GM21367 (cell line): ENCODE measurements at regions not wholly inside any gene's neighbourhood (a gene's known extent, or its start where the extent isn't known, plus 50 kb on each side); places are given as distances from the start of the nearest gene placed in this dataset.

Source experiments
- ATAC-seq: cut with Tn5 transposase; IDR thresholded peaks from one replicate; pipeline ENCODE4 v1.9.1; 2021; ENCODE audit not compliant: unreplicated experiment

DNA sequence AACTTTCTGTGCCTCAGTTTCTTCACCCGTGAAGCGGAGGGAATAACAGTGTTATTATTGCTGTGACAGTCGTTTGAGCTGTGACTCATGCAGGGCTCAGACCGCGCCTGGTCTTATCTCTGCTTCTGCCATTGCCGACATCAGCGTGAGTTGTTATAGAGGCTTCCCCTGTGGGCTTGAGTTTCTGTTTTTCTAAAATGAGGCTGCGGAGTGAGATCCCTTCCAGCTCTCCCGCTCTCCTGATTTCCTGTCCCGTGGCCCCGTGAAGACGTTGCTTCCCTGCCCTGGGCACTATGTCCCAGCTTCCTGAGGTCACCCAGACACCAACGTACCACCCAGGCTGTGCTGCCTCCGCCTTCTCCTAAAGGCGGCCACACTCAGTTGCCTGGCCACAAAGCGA lies 278.5 kb downstream of the BMP7 start:
- ATAC-seq, result no peak

DNA sequence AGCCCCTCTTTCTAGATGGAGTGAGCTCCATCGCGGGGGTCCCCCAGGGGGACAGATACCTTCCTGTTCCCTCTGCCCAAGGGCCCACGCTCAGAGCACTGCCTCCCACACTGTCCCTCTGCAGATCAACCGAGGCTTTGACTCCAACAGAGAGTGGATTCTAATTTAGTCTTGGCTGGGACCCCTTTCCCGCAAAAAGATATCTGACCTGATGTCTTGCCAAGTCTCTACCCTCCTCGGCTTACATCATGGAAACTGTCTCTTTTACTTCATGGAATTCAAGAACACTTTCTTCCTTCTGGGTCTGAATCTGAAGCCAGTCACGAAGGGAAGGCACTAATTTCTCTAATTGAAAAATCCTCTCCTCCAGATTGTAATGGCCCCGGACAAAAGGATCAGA lies 278.0 kb downstream of the BMP7 start:
- ATAC-seq, result no peak

DNA sequence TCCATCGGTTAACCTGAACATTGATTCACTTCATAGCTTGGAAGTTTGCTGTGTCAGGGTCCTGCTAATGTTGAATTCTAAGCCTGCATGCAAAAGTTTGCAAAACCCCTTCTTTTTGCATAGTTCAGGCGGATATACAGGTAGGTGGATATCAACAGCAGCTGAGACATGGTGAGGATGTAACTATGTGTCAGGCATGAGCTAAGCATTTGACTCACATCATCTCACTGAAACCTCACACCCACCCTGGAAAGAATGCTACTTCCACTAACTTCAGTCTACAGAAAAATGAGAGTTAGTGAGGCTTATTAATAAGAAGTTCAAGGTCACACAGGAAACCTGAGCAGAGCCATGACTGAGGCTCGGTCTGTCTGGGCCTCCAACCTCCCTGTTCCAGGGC lies 276.9 kb downstream of the BMP7 start:
- ATAC-seq, result no peak

DNA sequence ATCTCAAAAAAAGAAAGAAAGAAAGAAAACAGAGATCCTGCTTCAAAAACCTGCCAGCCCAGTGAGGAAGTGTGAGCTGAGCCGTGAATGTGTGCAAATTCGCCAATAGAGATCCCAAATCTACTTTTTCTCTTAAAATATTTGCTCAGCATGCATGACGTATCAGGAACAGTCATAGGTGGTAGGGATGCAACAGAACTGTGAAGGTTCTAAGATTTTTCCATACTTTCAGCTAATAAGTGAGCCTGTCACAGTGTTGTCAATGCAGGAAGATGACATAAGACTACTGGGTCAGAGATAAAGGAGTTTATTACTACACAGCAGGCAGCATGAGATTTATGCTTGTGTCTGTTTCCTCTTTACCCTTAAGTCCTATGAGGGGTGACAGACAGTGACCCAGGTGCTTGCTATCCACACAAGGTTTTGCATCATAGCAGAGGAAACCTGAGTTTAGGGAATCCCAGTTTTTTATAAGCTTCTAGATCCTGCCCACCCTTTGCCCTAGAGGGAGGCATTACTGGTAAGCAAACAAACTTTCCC lies 273.4 kb downstream of the BMP7 start:
- ATAC-seq, result no peak

DNA sequence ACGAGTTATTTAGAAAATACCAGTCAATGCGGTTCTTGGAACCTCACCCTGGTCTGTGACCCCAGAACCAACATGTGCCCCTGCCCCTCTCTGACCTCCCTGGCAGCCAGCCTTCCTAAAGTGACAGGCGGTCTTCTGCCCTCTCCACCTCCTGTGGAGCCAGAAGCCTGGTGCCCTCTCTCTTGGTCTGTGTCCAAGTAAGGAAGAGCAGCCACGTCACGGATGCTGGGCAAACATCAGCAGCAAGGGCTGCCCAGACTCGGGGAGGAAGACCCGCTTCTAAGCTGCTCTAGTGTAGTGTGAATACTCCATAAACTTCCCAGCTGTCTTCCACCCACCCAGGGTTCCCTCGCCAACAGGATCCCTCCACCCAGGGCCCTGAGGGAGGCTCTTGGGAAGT lies 272.4 kb downstream of the BMP7 start:
- no peak for ATAC-seq

DNA sequence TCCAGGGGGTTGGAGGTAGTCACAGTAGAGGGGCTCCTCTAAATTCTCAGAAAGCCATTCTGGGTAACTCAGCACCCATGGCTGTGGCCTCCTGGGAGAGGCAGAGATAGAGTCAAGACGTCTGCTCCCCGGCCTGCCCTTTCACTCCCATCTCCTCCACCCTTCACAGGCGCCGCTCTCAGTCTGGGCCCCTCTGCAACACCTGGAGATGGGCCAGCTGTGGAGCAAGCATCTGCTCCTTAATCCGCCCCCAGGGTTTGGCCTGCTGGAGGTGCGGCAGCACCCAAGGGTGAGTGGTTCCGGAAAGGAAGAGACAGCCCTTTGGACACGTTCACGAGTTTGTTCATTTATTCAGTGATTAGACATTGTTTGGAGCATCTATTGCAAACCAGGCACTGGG lies 271.3 kb downstream of the BMP7 start:
- ATAC-seq, result no peak

DNA sequence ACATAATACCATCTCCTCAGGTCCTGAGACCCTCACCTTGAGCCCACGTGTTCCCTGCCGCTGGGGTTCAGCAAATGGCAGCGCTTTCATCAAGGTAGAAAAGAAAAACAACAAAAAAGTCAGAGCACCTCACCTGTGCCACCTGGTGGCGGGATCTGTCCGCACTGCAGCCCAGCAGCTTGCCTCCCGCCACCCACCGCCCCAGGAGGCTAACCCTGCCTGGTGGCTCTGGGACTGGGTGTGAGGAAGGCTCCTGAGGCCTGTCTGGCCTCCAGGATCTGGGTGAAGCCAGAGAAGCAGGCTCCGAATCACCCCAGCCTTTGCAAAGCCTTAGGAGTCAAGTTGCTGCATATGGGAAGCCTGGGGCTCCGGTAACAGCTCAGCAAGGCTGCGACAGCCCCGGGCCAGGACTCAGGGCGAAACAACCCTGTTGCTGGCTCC lies 270.8 kb downstream of the BMP7 start:
- ATAC-seq, result no peak

DNA sequence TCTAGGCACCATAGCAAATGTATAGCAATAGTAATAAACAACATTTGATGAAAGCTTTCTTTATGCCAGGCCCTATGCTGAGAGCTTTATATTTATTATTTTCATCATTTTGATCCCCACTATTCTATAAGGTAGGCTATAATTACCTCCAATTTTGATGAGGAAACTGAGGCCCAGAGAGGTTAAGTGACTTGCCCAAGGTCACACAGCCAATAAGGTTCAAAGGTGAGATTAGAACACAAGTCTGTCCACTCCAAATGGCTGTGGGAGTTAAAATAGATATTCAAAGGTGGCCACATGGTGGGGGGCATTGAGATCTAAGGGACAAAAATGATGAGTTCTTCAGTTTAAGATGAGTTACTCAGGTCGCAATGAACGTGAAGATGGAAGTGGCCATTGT lies 269.9 kb downstream of the BMP7 start:
- ATAC-seq, result no peak

DNA sequence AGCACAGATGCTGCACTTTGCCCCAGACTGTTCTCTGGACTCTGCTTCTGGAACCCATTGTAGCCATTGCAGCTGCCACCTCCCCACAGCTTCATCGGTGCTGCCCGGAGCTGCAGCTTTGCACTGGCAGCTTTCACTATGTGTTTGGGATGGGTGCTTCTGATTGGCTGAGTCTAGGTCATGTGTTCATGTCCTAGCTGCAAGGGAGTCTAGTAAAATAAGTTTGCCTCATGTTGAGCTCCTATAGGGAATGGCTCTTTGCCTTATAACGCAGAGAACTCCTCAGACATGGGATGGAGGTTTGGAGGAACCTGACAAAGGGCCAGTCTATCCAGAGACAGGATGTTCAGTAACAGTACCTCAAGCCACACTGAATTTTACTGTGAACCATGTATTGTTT lies 268.0 kb downstream of the BMP7 start:
- no peak for ATAC-seq

DNA sequence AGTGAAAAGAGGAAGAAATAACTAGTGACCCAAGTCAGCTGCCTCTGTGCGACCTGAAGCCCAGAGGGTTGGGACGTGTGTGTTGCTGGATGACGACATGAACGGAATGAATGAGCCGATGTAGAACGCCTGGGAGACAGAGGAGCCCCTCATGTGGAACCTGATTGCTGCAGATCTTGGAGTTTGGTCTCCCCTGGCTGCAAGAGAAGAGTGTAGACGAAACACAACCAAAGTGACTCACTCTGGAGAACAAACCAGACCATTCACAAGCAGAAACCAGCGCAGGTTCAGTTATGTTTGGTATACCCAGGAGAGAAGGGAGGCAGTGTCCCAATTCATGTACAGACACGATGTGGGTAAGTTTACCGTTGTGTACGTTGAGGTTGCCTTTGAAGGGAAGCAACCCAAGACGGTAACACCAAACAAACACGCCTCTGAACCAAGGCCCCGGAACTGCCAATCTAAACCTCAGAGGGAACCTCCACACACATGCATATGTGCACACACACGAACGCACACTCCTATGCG lies 265.9 kb downstream of the BMP7 start:
- no peak for ATAC-seq

DNA sequence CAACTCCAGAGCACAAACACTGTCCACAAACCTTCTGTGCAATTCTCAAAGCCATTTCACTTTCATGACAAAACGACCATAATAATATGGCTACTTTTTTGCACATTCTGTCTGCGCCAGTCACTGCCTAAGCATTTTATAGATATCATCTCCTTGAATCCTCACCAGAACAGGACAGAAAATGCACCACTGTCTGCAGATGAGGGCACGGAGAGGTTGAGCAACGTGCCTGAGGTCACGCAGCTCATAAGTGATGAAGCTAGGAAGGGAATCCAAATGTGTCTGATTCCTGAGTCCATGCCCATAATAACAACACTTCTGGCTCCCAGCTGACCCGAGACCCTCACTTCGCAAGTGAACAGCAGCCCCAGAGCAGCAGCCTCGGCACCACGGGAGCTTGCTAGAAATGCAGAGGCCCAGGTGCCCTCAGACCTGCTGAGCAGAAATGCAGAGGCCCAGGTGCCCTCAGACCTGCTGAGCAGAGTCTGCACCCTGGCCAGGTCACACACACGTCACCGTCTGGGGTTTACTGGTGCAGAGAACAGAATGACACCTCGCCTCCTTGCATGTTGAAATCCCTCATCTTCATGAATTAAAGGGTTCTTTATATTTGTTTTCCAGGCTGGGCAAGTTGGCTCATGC lies 265.2 kb downstream of the BMP7 start:
- no peak for ATAC-seq

DNA sequence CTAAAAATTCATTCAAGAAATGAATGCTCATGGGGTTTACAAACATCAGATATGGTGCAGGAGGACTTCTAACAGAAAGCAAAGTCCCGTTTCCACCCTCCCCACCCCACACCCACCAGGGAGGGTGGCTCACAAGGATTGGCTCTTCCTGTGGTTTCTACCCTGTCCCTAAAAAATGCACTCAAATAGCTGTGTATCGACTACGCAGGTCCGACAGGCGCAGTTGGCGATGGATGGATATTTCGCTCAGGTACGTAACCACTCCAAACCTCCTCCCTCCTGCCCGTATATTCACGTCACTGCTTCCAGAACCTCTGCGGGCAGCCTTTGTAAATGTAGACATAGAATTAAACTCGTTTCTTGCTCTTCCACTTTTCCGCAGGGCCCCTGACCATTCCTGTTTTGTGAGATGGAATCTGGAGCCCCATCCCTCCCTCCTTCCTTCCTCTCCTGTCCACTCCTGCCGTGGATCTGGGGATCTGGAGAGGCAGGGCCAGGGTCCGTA lies 264.3 kb downstream of the BMP7 start:
- ATAC-seq, result no peak

DNA sequence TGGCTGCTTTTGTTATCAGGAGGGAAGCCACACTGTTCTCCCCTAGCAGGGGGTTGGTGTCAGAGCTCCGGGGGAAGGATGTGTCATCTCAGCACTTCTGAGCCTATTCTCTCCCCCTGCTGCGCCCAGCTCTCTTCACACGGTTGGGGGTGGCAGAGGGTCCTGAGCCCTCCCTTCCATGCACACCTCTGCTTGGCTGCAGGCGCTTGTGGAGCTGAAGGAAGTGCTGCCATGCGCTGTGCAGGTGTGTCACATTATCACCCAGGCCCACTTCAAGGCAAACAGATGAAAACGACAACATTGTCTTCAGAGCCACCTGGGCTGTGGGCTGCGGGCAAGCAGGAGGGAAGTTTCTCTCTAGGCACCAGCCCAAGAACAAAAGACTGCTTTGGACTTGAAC lies 263.4 kb downstream of the BMP7 start:
- no peak for ATAC-seq

DNA sequence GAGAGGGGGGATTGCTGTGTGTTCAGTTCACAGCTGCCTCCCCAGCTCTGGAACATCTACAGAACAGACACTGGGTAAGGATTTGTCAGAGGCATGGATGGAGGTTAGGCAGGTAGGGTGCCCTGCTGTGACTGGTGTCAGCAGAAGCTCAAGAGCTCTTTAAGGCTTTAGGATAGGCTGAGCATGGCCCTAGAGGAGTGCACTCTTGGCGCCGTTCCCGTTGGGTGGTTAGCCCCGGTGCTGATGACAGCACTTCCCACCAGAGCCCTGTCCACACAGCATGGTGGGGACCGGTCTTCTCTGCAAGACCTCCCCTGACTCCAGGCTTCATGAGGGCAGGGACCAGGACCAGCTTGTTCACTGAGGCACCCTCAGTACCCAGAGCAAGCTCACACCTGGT lies 262.0 kb downstream of the BMP7 start:
- ATAC-seq, result no peak

DNA sequence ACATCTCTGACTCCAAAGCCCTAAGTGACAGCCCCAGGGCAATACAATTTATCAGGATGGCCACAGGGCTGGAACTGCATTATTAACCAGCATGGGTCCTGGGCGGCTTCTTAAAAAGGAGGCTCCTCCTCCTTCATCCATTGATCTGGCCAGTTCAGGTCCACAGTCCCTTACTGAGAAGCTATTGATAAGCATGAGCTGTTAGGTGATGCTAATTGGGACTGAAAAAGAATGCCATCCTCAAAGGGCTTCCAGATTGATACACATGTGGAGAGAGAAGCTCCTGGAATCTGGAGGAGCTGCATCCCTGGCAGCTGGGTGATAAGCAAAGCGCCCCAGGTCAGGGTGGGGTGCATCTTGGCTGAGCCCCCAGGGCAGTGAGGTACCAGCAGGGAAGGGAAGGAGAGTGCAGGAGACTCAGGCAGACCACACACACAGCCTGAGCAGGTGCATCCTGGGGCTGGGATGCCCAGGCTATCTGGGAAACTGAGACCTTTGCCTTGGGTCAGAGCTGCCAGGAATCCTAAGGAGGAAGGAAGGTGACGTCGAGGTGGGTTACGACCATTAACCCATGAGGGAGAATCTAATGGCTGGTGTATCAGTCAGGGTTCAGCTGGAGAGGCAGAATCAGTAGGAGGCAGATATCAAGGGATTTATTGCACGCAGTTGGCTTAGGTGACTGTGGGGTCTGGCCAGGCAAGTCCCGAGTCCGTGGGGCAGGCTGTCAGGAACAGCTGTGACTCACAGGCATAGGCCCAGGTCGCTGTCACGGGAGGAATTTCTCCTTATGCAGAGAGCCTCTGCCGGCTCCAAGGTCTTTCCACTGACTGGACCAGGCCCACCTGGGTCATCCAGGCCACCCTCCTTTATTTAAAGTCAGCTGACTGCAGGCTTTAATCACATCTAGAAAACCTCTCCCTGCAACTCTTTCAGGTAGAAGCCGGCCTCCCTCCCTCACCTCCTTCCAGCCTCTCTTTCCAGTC lies 261.2 kb downstream of the BMP7 start:
- no peak for ATAC-seq

DNA sequence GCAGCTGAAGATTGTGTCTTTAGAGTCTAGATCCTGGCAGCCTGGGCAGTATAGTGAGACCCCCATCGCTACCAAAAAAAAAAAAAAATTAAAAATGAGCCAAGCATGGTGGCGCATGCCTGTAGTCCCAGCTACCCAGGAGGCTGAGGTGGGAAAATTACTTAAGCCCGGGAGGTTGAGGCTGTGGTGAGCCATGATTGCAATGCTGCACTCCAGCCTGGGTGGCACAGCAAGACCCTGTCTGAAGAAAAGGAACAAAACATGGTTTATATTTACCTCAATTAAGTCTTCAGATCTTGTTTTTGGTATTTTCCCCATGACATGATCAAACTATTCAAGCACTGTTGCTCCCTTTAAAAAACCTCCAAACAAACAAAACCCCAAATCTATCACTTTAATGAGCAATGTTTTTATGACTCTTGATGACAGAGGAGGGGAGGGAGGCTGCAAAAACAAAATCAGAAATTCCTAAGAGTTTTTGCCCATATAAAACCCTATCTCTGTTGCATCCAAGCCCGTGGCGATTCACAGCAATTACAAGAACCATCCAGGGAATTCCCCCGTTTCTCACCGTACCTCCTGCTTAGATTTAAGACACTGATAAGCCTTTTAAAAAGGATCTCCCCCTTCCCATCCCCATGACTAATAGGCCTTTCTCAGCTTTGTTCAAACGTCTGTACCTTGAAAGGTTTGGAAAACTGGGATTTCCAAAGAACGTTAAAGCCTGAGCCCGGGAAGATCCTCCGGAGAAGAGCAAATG lies 259.9 kb downstream of the BMP7 start:
- ATAC-seq, result no peak

DNA sequence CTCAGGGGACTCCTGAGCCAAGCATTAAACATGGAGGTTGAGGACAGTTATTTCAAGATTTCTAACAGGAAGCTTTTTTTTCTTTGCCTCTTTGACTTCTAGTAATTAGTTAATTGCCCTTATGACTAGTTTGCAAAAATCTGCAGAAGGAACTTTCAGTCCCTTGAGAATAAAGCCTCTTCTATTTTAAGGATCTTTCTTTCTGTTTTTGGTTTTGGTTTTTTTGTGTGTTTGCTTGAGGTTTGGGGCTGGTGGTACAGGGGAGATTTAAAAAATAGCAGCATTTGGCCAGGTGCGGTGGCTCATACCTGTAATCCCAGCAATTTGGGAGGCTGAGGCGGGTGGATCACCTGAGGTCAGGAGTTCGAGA lies 259.3 kb downstream of the BMP7 start:
- no peak for ATAC-seq

DNA sequence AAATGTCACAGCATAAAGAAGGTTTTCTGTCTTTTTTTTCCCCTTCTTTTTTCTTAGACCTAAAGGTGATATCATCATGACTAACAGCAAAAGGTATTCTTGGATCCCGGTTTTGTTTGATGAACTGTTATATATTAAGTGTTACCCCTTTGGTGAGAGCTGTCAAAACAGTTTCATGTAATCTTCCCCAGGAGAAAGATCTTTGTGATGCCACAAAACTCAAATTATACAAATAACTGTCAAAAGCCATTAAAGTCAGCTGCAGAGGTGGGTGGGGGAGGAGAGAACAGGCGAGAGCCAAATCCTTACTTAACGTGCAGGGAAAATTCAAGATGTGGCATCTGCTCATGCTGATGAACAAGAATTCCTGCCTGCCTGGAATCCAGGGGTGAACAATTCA lies 258.2 kb downstream of the BMP7 start:
- no peak for ATAC-seq

DNA sequence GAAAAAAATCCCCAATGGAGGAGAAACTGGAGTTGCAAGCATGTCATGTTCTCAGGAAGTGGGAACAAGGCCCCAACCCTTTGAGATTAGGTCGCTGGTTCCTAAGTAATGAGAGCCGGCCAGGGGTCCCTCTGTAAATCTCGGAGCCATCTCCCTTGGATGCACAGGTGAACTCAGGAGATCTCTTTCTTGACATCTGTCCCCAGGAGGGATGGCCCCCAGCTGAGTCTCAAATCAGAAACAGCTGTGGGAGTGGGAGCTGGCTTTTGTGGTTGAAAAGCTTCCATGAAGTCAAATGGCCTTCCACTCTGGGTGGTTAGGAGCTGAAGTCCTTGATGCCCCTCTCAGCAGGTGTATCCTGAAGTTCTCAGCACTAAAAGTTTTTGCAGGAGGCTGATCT lies 257.1 kb downstream of the BMP7 start:
- ATAC-seq, result no peak

DNA sequence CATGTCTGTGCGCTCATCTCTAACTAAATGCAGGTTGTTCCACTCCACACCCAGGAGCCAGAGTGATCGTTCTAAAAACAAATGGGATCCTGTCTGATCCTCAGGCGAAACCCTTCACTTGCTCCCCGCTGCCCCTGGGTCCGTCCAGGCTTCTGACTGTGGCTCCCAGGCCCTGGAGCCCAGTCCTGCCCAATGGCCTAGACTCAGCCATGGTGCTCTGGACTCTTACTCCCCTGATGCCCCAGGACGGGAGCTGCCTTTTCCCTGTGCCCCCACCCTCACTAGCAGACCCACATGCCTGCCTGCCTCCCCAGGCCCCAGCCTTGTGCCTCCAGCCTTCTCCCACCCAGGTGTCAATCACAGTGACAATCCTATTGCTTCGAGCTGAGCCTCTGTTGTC lies 256.7 kb downstream of the BMP7 start:
- no peak for ATAC-seq

DNA sequence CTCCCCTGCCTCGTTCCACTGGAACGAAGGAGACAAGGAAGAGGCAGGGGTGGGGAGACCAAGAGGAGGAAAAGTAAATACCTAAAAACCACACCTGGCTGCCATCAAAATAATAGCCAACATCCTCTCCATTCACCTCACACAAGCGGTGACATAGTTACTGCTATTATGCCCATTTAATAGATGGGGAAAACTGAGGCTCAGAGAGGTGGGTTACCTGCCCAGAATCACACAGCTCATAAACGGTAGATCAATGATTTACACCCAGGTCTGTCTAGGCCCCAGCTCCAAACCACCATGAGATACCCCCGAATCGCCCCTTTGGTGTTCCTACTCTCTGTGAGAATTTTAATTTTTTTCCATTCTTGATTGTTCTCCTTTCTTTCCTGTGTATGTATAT lies 253.8 kb downstream of the BMP7 start:
- ATAC-seq, result no peak
